KOPT-K1 (cell line): ENCODE measurements at regions not wholly inside any gene's neighbourhood (a gene's known extent, or its start where the extent isn't known, plus 50 kb on each side); places are given as distances from the start of the nearest gene placed in this dataset.

Source experiments
- H3K27ac ChIP-seq: fragments of 200-600 bp; sonication (generic); 2 replicates; pipeline ENCODE4 v1.5.1; 2016; ENCODE audit warnings: antibody characterized with exemption, mild to moderate bottlenecking, low read depth, low read length; ENCODE audit not compliant: poor library complexity, severe bottlenecking
- H3K36me3 ChIP-seq: fragments of 200-600 bp; sonication (generic); 2 replicates; pipeline ENCODE4 v1.5.1; 2017; ENCODE audit warnings: antibody characterized with exemption, mild to moderate bottlenecking, low read length, moderate library complexity; ENCODE audit not compliant: insufficient read depth
- H3K9me3 ChIP-seq: fragments of 200-600 bp; sonication (generic); 2 replicates; pipeline ENCODE4 v1.5.1; 2017; ENCODE audit warnings: antibody characterized with exemption, low read length, mild to moderate bottlenecking; ENCODE audit not compliant: insufficient read depth, poor library complexity, severe bottlenecking

DNA sequence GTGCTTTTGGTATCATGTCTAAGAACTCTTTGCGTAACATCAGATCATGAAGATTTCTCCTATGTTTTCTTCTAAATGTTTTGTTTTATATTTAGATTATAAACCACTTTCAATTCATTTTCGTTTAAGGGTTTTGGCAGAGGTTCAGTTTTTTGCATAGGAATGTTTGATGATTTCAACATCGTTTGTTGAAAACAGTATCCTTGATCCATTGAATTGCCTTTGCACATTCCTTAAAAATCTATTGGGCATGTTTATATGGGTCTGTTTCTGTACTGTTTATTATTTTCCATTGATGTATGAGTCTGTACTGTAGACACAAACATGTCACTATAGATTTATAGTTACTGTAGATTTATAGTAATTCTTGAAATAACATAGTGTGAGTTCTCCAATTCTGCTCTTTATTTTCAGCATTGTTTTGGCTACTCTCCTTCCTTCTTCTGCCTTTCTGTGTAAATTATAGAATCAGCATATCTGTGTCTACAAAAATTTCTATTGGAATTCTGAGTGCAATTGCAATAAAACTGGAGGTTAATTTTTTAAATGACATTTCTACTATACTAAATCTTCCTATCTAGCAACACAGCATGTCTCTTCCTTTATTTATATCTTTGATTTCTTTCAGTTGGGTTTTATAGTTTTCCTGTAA is 374.0 kb downstream of the SV2B start:
- Histone ChIP-seq H3K27ac (peak overlapping the region; percentile 91), H3K9me3 (no peaks in the 10 kb centered on the region), H3K36me3 (no peaks in the 10 kb centered on the region)

DNA sequence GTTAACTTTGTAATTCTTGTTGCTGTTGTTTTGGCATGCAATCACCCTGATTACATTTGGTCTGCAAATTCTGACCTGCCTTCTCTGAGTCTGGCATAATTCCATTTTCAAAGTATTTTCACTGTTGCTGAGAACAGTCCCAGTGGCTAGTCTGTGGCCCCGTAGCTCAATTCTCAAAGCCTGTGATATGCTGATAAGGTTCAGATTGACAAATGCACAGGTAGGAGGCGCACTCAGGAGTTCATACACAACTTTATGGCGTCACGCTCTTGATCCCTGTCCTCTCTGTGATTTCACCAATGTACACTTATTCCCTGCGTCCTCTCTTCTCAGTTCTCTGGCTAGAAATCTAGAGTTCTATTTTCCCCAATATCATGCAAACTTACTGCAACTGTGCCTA is 376.6 kb upstream of the SLCO3A1 start:
- no peaks in the 10 kb centered on the region for H3K36me3 ChIP-seq
- no peaks in the 10 kb centered on the region for H3K9me3 ChIP-seq
- peak overlapping the region; percentile 91 for H3K27ac ChIP-seq

- Histone ChIP-seq H3K9me3 (no peaks in the 10 kb centered on the region), H3K36me3 (no peaks in the 10 kb centered on the region)
Observed at GRCh38 chr15:91478717-91479191, 374.8 kb upstream of the SLCO3A1 start.

GRCh38 chr15:91480426-91480825 is 373.1 kb upstream of the SLCO3A1 start:
- H3K27ac ChIP-seq = peak overlapping the region; percentile 91
- H3K9me3 ChIP-seq = no peaks in the 10 kb centered on the region
- H3K36me3 ChIP-seq = no peaks in the 10 kb centered on the region

More at GRCh38 chr15:91478717-91479191, 374.8 kb upstream of the SLCO3A1 start:
- H3K27ac ChIP-seq = peak overlapping the region; percentile 91

GRCh38 chr15:91482799-91483198 is 370.7 kb upstream of the SLCO3A1 start:
- peak overlapping the region; percentile 91 for H3K27ac ChIP-seq
- H3K36me3 ChIP-seq = no peaks in the 10 kb centered on the region
- H3K9me3 ChIP-seq = no peaks in the 10 kb centered on the region

DNA sequence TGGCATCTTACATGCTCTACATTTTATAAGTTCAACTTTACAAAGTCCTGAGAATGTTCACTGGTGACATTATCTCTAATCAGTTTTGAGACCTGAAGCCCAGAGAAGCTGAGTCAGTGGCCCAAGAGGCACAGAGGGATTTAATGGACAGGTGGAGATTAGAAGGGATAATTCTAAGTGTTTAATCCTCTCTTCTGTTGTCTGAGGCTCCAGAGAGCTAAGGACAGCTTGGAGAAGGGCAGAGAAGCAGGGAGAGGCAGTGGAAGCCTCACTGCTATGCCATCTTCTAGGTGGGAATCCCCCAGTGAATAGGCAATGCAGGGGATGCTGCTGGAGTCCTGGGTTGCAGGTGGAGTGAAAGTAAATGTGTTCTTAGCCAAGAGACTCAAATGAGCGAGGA is 369.4 kb upstream of the SLCO3A1 start:
- H3K9me3 ChIP-seq = no peaks in the 10 kb centered on the region
- H3K36me3 ChIP-seq = no peaks in the 10 kb centered on the region

DNA sequence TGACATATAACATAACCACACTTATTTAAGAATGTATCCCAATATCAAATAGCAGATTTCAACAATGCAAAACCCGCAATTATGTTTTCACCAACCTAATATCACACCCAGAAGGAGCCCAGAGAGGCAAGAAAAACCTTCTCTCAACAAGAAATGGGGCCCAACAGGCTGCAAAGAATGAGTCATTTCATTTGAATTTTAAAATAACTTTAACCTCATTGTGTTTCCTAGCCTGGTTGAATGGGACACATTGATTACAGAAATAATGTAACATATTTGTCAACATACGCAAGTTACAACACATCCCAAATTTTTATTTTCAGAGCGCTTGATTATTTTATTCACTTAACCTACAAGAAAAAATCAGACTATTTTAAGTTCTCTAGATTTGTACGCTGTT is 365.1 kb upstream of the SLCO3A1 start:
- Histone ChIP-seq H3K27ac (peak overlapping the region; percentile 91), H3K9me3 (no peaks in the 10 kb centered on the region)

More for the DNA sequence above, 369.4 kb upstream of the SLCO3A1 start:
- H3K27ac ChIP-seq = peak overlapping the region; percentile 91

DNA sequence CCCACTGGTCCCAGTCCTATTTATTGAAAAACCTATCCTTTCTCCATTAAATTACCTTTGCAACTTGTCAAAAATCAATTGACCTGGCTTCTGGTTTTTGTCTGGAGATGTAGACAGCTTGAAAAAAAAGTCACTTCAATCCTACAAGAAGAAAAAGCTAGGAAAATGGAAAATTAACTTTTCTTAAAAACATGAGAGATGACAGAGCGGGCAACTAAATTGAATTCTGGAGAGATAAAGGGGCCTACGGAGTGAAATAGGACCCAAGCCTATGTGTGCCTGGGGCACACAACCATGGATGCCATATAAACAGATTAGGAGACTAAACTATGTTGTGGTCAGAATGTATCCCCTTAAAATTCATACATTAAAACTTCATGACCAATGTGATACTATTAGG is 363.3 kb upstream of the SLCO3A1 start:
- no peaks in the 10 kb centered on the region for H3K9me3 ChIP-seq
- H3K27ac ChIP-seq = peak overlapping the region; percentile 85
- no peaks in the 10 kb centered on the region for H3K36me3 ChIP-seq

More for the DNA sequence above, 365.1 kb upstream of the SLCO3A1 start:
- H3K36me3 ChIP-seq = no peaks in the 10 kb centered on the region

DNA sequence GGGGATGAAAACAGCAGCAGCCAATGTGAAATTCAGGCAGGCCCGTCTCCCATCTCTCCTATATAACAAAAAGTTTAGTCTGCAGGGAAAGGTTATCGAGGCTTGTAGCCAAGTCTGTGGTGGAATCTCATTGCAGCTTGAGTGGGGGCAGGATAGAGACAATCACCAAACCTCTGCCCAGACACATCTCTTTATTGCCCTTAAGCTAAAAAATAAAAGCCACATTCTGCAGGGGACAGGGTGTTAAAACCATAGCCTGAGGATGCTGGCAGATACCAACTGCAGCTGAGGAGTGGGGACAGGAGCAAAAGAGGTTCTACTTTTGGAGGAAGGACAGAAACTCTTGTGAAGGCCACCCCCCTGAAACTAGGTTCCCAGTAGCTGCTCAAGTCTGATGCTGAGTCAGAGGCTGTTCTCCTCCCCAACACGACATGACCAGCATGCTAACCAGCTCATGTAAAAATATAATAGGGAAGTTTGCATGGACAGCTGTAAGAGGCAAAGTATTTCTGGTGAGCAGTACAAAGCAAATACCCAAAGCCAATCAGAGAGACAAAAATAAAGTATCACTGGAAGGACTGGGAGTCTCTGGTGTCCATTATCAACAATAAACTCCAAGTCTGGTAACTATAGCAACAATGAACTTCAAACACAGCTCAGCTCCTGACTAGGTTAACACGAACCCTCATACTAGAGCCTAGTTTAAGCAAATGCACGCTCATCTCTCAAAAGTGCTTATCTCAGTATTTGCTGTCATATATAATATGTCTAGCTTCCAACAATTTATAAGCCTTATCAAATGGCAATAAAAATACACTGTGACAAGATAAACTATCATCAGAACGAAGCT is 362.2 kb upstream of the SLCO3A1 start:
- peak overlapping the region; percentile 85 for H3K27ac ChIP-seq
- H3K36me3 ChIP-seq = no peaks in the 10 kb centered on the region
- H3K9me3 ChIP-seq = no peaks in the 10 kb centered on the region

DNA sequence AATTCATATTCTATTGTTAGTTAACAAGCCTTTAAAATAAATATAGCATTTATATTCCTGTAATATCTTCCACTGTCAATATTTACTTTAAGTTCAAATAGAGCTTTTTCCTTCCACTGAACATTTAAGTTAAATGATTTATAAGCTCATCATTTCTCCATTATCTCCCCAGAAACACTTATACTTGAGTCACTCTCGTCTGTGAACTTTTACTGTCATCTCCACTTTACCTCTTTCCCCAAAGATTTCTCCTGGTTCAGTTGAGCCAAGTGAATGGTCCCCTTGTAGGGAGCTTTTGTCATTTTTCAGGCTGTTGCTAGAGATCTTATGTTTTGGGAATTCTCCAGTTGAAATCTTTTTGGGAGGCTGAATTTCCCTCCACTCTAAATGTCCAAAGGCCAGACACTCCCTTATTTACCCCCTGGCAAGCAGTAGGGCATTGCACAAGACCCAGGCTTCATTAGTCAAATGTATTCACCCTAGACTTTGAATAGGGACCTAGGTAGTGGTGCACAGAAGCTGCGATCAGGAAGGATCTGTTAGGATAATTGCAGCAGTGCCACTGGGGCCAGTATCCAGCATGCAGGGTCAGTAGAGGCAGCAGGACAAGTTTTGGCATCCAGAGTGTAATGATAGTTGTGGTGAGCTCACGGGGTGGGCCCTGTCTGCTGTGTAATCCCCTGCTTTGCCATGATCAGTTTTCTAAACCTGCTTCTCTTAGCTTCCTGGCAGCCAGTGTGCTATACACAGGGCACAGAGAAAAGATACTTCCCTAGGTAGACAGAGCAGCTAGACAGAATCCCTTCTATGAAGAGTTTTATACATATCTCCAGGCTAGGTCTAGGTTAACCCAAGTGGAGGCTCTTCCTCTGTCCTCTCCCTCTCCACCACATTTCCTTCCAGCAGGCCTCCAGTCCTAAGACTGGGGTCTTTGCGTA is 356.5 kb upstream of the SLCO3A1 start:
- no peaks in the 10 kb centered on the region for H3K36me3 ChIP-seq
- H3K27ac ChIP-seq = peak overlapping the region; percentile 61
- no peaks in the 10 kb centered on the region for H3K9me3 ChIP-seq

DNA sequence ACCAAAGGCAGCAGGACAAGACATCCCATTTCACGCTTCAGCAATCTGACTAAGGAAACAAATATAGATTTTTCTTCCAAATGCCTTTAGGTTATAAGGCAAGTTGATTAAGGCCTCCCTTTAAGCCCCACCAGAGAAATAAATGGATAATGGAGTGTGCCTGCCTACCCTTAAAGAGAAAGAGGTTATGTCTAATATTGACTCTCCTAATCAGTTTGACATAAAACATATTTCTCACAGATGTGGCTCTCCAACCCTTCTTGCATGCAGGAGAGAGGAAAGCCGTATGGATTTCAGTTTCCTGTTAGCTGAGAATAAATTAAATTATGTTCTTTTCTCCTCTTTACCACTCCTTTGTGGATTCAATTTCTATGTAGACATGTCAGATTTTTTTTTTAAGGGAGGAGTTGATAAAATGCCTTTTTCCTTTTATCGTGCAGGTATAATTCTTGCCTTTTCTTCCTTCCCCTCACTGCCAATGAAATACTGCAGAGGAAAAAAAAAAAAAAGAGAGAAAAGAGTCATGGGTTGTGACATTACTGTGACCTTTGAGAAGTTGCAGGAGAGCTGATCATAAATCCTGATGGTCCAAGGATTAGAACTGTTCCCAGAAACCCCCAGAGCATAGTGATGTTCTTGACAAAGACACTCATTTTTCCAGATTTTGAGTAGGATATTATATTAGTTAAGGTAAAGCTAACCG is 355.3 kb upstream of the SLCO3A1 start:
- Histone ChIP-seq H3K36me3 (no peaks in the 10 kb centered on the region), H3K9me3 (no peaks in the 10 kb centered on the region), H3K27ac (peak overlapping the region; percentile 61)

DNA sequence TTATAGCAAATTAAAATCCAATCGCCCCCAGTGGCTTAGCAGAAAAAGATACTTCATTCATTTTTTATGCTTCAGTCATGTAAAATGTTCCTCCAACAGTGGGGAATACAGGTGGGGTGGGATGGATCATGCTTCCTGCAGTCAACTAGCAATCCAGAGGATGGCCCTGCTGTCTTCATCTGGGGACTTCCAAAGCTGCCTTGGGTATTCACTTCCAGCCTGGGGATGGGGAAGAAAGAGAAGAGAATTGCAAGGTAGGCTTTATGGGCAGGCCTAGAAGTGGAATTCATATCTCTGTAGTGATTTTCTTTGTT is 354.8 kb upstream of the SLCO3A1 start:
- H3K27ac ChIP-seq = no peak overlapping the region
- no peaks in the 10 kb centered on the region for H3K36me3 ChIP-seq
- H3K9me3 ChIP-seq = no peaks in the 10 kb centered on the region

DNA sequence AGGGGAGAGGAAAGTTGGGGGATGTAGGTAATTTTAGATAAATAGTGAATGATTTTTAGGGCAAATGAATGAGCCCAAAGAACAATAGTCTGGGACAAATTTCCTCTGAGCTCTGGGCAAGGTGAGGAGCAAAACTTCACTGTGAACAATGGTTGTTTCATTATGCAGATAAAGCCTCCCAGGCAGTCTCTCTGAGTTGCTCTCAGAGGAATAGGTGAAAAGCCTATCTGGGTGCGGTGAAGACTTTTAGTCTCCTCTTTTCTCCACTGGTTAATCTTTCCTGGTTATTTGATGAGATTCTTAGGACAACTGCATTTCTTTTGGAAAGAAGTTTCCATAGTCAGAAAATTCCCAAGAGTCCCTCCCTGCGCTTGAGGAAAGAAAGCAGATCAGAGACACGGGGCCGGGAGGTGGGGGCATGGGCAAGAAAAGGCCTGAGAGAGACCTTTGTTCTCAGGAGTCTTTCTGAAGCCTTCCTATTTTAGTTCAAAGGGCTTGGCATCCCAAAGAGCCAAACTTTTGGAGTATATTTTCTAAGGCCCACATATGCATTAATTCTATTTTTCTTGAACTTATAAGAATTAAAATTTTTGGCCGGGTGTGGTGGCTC is 353.6 kb upstream of the SLCO3A1 start:
- Histone ChIP-seq H3K9me3 (no peaks in the 10 kb centered on the region), H3K27ac (peak overlapping the region; percentile 19)

GRCh38 chr15:91508633-91509032 is 344.9 kb upstream of the SLCO3A1 start:
- no peaks in the 10 kb centered on the region for H3K9me3 ChIP-seq
- no peak overlapping the region for H3K27ac ChIP-seq
- no peaks in the 10 kb centered on the region for H3K36me3 ChIP-seq

More for the DNA sequence above, 353.6 kb upstream of the SLCO3A1 start:
- H3K36me3 ChIP-seq = no peaks in the 10 kb centered on the region
